Tibial nerve (tissue), 4 donors: ENCODE measurements at regions not wholly inside any gene's neighbourhood (a gene's known extent, or its start where the extent isn't known, plus 50 kb on each side); places are given as distances from the start of the nearest gene placed in this dataset.

Experiments
- EP300 ChIP-seq, 2 donors: sonication (generic); formaldehyde crosslinking; IDR thresholded peaks; one replicate each; pipeline ENCODE4 v1.6.1; 2017; ENCODE audit warnings: antibody characterized with exemption in 2 of 2, mild to moderate bottlenecking in 1 of 2
- TF ChIP-seq, protein P1 (sequence below), 5 experiments: fragments of 200-600 bp in 3 of 5; fragments of 450-650 bp in 2 of 5; sonication (generic) in 3 of 5; IDR thresholded peaks; one replicate each; pipeline ENCODE4 v1.5.1; 2016 to 2019; ENCODE audit warnings: antibody characterized with exemption in 5 of 5, mild to moderate bottlenecking in 3 of 5, moderate library complexity in 2 of 5

GRCh38 chr9:107110153-107110552, 172.9 kb upstream of the RAD23B start:
- TF ChIP-seq, protein P1, sequence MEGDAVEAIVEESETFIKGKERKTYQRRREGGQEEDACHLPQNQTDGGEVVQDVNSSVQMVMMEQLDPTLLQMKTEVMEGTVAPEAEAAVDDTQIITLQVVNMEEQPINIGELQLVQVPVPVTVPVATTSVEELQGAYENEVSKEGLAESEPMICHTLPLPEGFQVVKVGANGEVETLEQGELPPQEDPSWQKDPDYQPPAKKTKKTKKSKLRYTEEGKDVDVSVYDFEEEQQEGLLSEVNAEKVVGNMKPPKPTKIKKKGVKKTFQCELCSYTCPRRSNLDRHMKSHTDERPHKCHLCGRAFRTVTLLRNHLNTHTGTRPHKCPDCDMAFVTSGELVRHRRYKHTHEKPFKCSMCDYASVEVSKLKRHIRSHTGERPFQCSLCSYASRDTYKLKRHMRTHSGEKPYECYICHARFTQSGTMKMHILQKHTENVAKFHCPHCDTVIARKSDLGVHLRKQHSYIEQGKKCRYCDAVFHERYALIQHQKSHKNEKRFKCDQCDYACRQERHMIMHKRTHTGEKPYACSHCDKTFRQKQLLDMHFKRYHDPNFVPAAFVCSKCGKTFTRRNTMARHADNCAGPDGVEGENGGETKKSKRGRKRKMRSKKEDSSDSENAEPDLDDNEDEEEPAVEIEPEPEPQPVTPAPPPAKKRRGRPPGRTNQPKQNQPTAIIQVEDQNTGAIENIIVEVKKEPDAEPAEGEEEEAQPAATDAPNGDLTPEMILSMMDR (IDR thresholded peaks at IDR 0.05) = no peak
- no peak for TF ChIP-seq EP300 (IDR thresholded peaks at IDR 0.05)
